ENCODE measurements at regions not wholly inside any gene's neighbourhood (a gene's known extent, or its start where the extent isn't known, plus 50 kb on each side); places are given as distances from the start of the nearest gene placed in this dataset.

DNA sequence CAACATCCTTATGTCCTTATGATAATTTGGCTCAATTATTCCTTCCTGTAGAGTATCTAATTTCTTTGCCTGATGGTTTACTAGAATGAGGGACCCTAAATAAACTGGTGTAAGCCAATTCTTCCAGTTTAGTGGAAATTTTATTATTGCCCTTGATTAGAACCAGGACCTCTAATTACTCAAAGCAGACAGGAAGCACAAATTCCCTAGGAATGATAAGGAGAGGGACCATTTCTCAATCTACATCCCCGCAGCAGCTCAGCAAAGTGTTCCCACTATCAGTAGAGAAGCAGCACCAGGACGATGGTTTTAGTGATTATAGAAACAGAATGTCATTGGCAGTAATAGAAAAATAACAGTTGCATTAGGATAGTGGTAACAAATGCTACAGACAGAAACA is 97.1 kb downstream of the PLPPR4 start:
- H3K9me3 ChIP-seq (ENCODE audit: control insufficient read depth in 2 of 3, insufficient read depth in 1 of 3, low read length in 3 of 3): no peaks in the 10 kb centered on the region
- TF ChIP-seq, protein P1, sequence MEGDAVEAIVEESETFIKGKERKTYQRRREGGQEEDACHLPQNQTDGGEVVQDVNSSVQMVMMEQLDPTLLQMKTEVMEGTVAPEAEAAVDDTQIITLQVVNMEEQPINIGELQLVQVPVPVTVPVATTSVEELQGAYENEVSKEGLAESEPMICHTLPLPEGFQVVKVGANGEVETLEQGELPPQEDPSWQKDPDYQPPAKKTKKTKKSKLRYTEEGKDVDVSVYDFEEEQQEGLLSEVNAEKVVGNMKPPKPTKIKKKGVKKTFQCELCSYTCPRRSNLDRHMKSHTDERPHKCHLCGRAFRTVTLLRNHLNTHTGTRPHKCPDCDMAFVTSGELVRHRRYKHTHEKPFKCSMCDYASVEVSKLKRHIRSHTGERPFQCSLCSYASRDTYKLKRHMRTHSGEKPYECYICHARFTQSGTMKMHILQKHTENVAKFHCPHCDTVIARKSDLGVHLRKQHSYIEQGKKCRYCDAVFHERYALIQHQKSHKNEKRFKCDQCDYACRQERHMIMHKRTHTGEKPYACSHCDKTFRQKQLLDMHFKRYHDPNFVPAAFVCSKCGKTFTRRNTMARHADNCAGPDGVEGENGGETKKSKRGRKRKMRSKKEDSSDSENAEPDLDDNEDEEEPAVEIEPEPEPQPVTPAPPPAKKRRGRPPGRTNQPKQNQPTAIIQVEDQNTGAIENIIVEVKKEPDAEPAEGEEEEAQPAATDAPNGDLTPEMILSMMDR (IDR thresholded peaks at IDR 0.05; ENCODE audit: borderline replicate concordance, extremely low read depth, insufficient read depth): no peak
- FAIRE-seq (no peak), DNase-seq (no peak)
- no peak overlapping the region for H3K9ac ChIP-seq (ENCODE audit: low read length in 3 of 3)
- H3K27me3 ChIP-seq (ENCODE audit: control insufficient read depth, insufficient read depth, low read length): no peaks in the 10 kb centered on the region
- intact Hi-C loops (cut with DNase I): no loop called here
- no peak overlapping the region for H3K27ac ChIP-seq (ENCODE audit: low read depth in 2 of 2, low read length in 2 of 2)
- H3K36me3 ChIP-seq (ENCODE audit: control insufficient read depth in 2 of 3, insufficient read depth in 3 of 3, low read length in 3 of 3): no peaks in the 10 kb centered on the region
- H3K4me1 ChIP-seq (ENCODE audit: control insufficient read depth in 2 of 3, insufficient read depth in 2 of 3, low read depth in 1 of 3, low read length in 3 of 3): no peaks in the 10 kb centered on the region
- no peak overlapping the region for H3K4me3 ChIP-seq (ENCODE audit: low read length in 3 of 3)

DNA sequence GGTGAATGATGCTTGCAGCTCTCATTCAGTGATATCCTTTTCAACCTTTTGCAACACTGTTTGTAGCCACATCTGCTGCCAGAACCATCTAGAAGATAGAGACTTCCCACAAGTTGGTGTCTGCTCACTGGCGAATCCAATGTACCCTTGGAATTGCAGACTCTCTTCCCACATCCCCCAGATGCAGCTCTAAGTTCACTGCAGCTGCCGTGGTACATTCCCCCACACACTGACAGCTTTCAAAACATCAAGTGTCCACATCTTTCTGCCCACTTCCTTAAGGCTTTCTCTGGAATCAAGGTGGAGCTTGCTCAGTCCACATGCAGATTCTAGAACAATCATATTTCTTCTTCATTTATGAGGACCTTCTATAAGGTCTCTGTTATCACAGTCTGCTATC is 99.2 kb downstream of the PLPPR4 start:
- intact Hi-C loops (cut with DNase I): no loop called here
- Histone ChIP-seq H3K9ac (ENCODE audit: low read length in 3 of 3) (no peak overlapping the region), H3K36me3 (ENCODE audit: control insufficient read depth in 2 of 3, insufficient read depth in 3 of 3, low read length in 3 of 3) (no peaks in the 10 kb centered on the region), H3K27me3 (ENCODE audit: control insufficient read depth, insufficient read depth, low read length) (no peaks in the 10 kb centered on the region), H3K9me3 (ENCODE audit: control insufficient read depth in 2 of 3, insufficient read depth in 1 of 3, low read length in 3 of 3) (no peaks in the 10 kb centered on the region), H3K4me1 (ENCODE audit: control insufficient read depth in 2 of 3, insufficient read depth in 2 of 3, low read depth in 1 of 3, low read length in 3 of 3) (no peaks in the 10 kb centered on the region), H3K27ac (ENCODE audit: low read depth in 2 of 2, low read length in 2 of 2) (no peak overlapping the region), H3K4me3 (ENCODE audit: low read length in 3 of 3) (no peak overlapping the region)
- DNase-seq (no peak), FAIRE-seq (no peak)
- TF ChIP-seq, protein P1 (IDR thresholded peaks at IDR 0.05; ENCODE audit: borderline replicate concordance, extremely low read depth, insufficient read depth): no peak

DNA sequence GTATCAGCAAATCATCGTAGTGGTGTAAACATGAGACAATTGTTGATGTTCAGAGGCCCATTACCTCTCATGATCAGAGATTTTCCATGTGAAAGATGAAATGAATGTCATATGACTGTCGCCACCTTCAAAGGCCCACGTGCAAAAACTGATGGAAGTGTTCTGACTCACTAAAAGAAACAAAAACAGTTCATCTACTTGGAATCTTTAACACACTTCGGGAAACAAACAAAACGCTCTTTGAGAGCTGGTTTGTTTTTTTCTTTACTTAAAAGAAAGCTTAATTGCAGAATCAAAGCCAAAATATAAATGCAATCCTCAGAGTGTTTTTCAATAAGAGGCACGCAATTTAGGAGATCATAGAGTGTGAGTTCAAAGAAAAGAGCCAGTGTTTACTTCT is 100.8 kb downstream of the PLPPR4 start:
- DNase-seq (no peak), FAIRE-seq (no peak)
- no peak overlapping the region for H3K9ac ChIP-seq (ENCODE audit: low read length in 3 of 3)
- H3K4me1 ChIP-seq (ENCODE audit: control insufficient read depth in 2 of 3, insufficient read depth in 2 of 3, low read depth in 1 of 3, low read length in 3 of 3): no peaks in the 10 kb centered on the region
- H3K4me3 ChIP-seq (ENCODE audit: low read length in 3 of 3): no peak overlapping the region
- no peaks in the 10 kb centered on the region for H3K27me3 ChIP-seq (ENCODE audit: control insufficient read depth, insufficient read depth, low read length)
- TF ChIP-seq, protein P1 (IDR thresholded peaks at IDR 0.05; ENCODE audit: borderline replicate concordance, extremely low read depth, insufficient read depth): no peak
- no peaks in the 10 kb centered on the region for H3K36me3 ChIP-seq (ENCODE audit: control insufficient read depth in 2 of 3, insufficient read depth in 3 of 3, low read length in 3 of 3)
- intact Hi-C loops (cut with DNase I): no loop called here
- H3K9me3 ChIP-seq (ENCODE audit: control insufficient read depth in 2 of 3, insufficient read depth in 1 of 3, low read length in 3 of 3): no peaks in the 10 kb centered on the region
- no peak overlapping the region for H3K27ac ChIP-seq (ENCODE audit: low read depth in 2 of 2, low read length in 2 of 2)

DNA sequence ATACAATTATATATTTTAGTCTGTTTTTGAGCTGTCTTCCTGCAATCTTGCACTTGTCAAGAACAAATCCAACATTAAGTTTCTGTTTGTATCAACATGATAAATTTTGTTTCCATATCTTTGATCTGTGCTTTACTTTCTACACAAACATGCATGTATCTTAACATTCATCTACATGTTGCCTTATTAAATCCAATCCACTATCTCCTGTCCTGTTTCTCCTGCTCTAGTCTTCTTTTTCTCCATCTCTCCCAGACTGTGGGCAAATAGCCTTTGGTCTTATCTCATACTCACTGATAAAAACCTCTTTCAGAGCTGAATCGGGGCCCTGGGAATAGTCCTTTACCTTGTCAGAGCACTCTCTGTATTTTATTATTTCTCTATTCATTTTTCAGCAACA is 101.3 kb downstream of the PLPPR4 start:
- DNase-seq (no peak), FAIRE-seq (no peak)
- H3K4me1 ChIP-seq (ENCODE audit: control insufficient read depth in 2 of 3, insufficient read depth in 2 of 3, low read depth in 1 of 3, low read length in 3 of 3): no peaks in the 10 kb centered on the region
- no peaks in the 10 kb centered on the region for H3K27me3 ChIP-seq (ENCODE audit: control insufficient read depth, insufficient read depth, low read length)
- intact Hi-C loops (cut with DNase I): no loop called here
- H3K27ac ChIP-seq (ENCODE audit: low read depth in 2 of 2, low read length in 2 of 2): no peak overlapping the region
- H3K4me3 ChIP-seq (ENCODE audit: low read length in 3 of 3): no peak overlapping the region
- TF ChIP-seq, protein P1 (IDR thresholded peaks at IDR 0.05; ENCODE audit: borderline replicate concordance, extremely low read depth, insufficient read depth): no peak
- H3K9ac ChIP-seq (ENCODE audit: low read length in 3 of 3): no peak overlapping the region
- H3K9me3 ChIP-seq (ENCODE audit: control insufficient read depth in 2 of 3, insufficient read depth in 1 of 3, low read length in 3 of 3): no peaks in the 10 kb centered on the region
- H3K36me3 ChIP-seq (ENCODE audit: control insufficient read depth in 2 of 3, insufficient read depth in 3 of 3, low read length in 3 of 3): no peaks in the 10 kb centered on the region

All from kidney (tissue), 13 donors.